ENCODE measurements at regions not wholly inside any gene's neighbourhood (a gene's known extent, or its start where the extent isn't known, plus 50 kb on each side); places are given as distances from the start of the nearest gene placed in this dataset.

- Histone ChIP-seq H3K27ac (ENCODE audit: low read depth, low read length) (peak overlapping the region; percentile 41; the same call in 1 of the 2 replicates), H3K9ac (ENCODE audit: low read length) (no peak overlapping the region), H3K27me3 (ENCODE audit: control insufficient read depth, insufficient read depth, low read length) (no peaks in the 10 kb centered on the region), H3K9me3 (ENCODE audit: control insufficient read depth, insufficient read depth, low read depth, low read length) (no peaks in the 10 kb centered on the region), H3K36me3 (ENCODE audit: control insufficient read depth, insufficient read depth, low read length) (no peaks in the 10 kb centered on the region), H3K4me3 (ENCODE audit: low read depth, low read length) (no peak overlapping the region), H3K4me1 (ENCODE audit: control insufficient read depth, insufficient read depth, low read length) (no peaks in the 10 kb centered on the region)
Observed at GRCh38 chr1:65704318-65704717, 88.4 kb upstream of the PDE4B start.

GRCh38 chr1:65717815-65718454, 74.8 kb upstream of the PDE4B start:
- Histone ChIP-seq H3K9ac (ENCODE audit: low read length) (no peak overlapping the region), H3K27ac (ENCODE audit: low read depth, low read length) (no peak overlapping the region), H3K36me3 (ENCODE audit: control insufficient read depth, insufficient read depth, low read length) (no peaks in the 10 kb centered on the region), H3K9me3 (ENCODE audit: control insufficient read depth, insufficient read depth, low read depth, low read length) (no peaks in the 10 kb centered on the region), H3K4me1 (ENCODE audit: control insufficient read depth, insufficient read depth, low read length) (no peaks in the 10 kb centered on the region), H3K27me3 (ENCODE audit: control insufficient read depth, insufficient read depth, low read length) (no peaks in the 10 kb centered on the region), H3K4me3 (ENCODE audit: low read depth, low read length) (no peak overlapping the region)

- Histone ChIP-seq H3K27ac (ENCODE audit: low read depth, low read length) (no peak overlapping the region), H3K4me1 (ENCODE audit: control insufficient read depth, insufficient read depth, low read length) (no peaks in the 10 kb centered on the region)
Observed at GRCh38 chr1:65719391-65719790, 73.3 kb upstream of the PDE4B start.

DNA sequence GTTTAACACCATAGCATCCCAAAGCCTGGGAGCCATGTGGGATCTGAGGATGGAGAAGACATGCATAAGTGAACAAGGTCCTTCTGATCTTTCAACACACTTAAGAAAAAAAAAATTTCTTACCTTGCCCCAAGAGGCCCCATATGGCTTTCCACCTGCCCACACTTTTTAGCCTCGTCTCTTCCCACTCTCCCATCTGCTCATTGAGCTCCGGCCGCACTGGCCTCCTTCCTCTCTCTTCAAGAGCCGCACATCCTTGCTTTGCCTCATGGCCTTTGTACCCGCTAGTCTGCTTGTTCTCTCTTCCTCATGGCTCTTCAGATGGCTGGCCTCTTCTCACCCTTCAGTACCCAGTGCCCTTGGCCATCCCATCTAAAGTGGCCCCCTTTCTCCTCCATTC, 70.2 kb upstream of the PDE4B start:
- no peaks in the 10 kb centered on the region for H3K4me1 ChIP-seq (ENCODE audit: control insufficient read depth, insufficient read depth, low read length)
- H3K9me3 ChIP-seq (ENCODE audit: control insufficient read depth, insufficient read depth, low read depth, low read length): no peaks in the 10 kb centered on the region
- no peak overlapping the region for H3K4me3 ChIP-seq (ENCODE audit: low read depth, low read length)
- no peak overlapping the region for H3K27ac ChIP-seq (ENCODE audit: low read depth, low read length)
- H3K9ac ChIP-seq (ENCODE audit: low read length): no peak overlapping the region
- no peaks in the 10 kb centered on the region for H3K36me3 ChIP-seq (ENCODE audit: control insufficient read depth, insufficient read depth, low read length)
- H3K27me3 ChIP-seq (ENCODE audit: control insufficient read depth, insufficient read depth, low read length): 0 out of 2 replicates have a peak, but pooled peaks cover 3% of the 10 kb centered on the region

More at GRCh38 chr1:65719391-65719790, 73.3 kb upstream of the PDE4B start:
- Histone ChIP-seq H3K27me3 (ENCODE audit: control insufficient read depth, insufficient read depth, low read length) (0 out of 2 replicates have a peak, but pooled peaks cover 3% of the 10 kb centered on the region), H3K4me3 (ENCODE audit: low read depth, low read length) (no peak overlapping the region), H3K36me3 (ENCODE audit: control insufficient read depth, insufficient read depth, low read length) (no peaks in the 10 kb centered on the region), H3K9me3 (ENCODE audit: control insufficient read depth, insufficient read depth, low read depth, low read length) (no peaks in the 10 kb centered on the region), H3K9ac (ENCODE audit: low read length) (no peak overlapping the region)

DNA sequence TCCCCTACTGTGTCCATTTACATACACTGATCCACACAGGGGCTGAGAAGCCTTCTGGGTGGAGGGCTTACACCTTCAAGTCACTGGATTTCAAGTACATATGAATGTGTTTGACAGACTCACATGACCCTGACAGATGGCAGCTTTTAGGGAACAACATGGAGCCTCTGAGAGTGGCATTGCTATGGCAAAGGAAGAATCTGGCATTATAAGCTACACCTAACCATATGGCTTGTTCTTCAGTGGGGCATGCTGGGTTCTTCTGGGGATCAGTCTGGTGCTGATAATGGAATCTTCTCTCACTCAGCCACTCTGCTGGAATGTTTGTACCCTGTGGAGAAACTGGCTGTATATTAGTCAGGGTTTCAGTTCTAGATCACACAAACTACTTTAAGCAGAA, 68.5 kb upstream of the PDE4B start:
- Histone ChIP-seq H3K27ac (ENCODE audit: low read depth, low read length) (no peak overlapping the region), H3K36me3 (ENCODE audit: control insufficient read depth, insufficient read depth, low read length) (no peaks in the 10 kb centered on the region), H3K4me1 (ENCODE audit: control insufficient read depth, insufficient read depth, low read length) (no peaks in the 10 kb centered on the region), H3K9ac (ENCODE audit: low read length) (no peak overlapping the region), H3K27me3 (ENCODE audit: control insufficient read depth, insufficient read depth, low read length) (0 out of 2 replicates have a peak, but pooled peaks cover 3% of the 10 kb centered on the region), H3K9me3 (ENCODE audit: control insufficient read depth, insufficient read depth, low read depth, low read length) (no peaks in the 10 kb centered on the region), H3K4me3 (ENCODE audit: low read depth, low read length) (no peak overlapping the region)

DNA sequence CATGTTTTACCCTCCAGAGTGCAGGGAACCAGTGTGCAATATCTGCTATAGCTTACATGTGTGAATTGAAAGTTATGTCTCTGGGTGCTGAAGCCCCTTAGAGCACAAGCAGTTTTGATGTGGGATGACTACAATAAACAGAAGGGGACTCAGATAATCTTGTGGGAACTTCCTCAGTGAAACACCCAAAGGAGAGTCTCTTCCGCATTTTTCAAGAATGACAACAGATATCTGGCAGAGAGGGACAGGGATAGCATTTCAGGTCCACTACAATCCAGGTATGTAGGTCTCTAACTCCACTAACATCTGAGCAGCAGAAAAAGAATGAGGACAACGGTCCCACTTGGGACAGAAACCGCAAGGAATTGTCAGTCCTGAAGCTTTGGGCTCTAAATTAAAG, 67.6 kb upstream of the PDE4B start:
- H3K36me3 ChIP-seq (ENCODE audit: control insufficient read depth, insufficient read depth, low read length): no peaks in the 10 kb centered on the region
- H3K27me3 ChIP-seq (ENCODE audit: control insufficient read depth, insufficient read depth, low read length): 0 out of 2 replicates have a peak, but pooled peaks cover 3% of the 10 kb centered on the region
- H3K4me3 ChIP-seq (ENCODE audit: low read depth, low read length): no peak overlapping the region
- H3K9me3 ChIP-seq (ENCODE audit: control insufficient read depth, insufficient read depth, low read depth, low read length): no peaks in the 10 kb centered on the region
- no peak overlapping the region for H3K27ac ChIP-seq (ENCODE audit: low read depth, low read length)
- no peak overlapping the region for H3K9ac ChIP-seq (ENCODE audit: low read length)
- H3K4me1 ChIP-seq (ENCODE audit: control insufficient read depth, insufficient read depth, low read length): no peaks in the 10 kb centered on the region

DNA sequence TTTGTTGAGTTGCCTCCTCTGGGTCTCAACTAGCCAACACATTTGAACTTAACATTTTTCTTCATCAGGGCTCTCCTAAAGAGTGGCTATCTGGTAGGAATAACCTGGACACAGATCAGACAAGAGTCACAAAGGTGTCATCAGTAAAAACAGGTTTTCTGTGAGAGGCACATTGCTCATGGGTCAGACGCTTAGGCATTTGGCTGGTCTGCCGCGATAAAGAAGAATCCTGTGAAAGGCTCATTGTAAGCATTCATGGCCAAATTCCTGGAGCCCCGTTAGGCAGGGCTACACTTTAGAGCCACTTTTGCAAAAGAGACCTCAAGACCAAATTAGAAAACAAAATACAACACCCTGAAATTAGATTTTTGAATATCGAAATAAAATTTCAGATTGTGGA, 64.2 kb upstream of the PDE4B start:
- no peaks in the 10 kb centered on the region for H3K36me3 ChIP-seq (ENCODE audit: control insufficient read depth, insufficient read depth, low read length)
- no peaks in the 10 kb centered on the region for H3K9me3 ChIP-seq (ENCODE audit: control insufficient read depth, insufficient read depth, low read depth, low read length)
- H3K27ac ChIP-seq (ENCODE audit: low read depth, low read length): no peak overlapping the region
- H3K4me1 ChIP-seq (ENCODE audit: control insufficient read depth, insufficient read depth, low read length): no peaks in the 10 kb centered on the region
- no peak overlapping the region for H3K4me3 ChIP-seq (ENCODE audit: low read depth, low read length)
- H3K9ac ChIP-seq (ENCODE audit: low read length): no peak overlapping the region
- H3K27me3 ChIP-seq (ENCODE audit: control insufficient read depth, insufficient read depth, low read length): 0 out of 2 replicates have a peak, but pooled peaks cover 3% of the 10 kb centered on the region

DNA sequence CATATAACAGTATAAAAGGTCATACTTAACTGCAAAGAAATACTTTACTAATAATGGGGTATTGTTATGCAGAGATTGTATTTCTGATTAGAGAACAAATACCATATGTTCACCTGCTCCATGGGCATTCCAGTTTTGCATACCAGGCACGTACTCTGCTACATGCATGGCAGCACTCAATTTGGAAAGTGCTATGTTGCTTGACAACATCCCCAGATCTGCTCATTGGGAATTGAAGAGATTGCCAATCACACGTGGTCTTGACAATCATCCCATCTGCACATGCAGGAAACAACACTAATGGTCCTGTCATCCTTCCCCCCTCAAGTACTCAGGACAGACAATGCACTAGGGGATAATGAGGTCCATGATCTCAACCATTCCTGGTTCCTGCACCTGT, 63.4 kb upstream of the PDE4B start:
- Histone ChIP-seq H3K4me1 (ENCODE audit: control insufficient read depth, insufficient read depth, low read length) (no peaks in the 10 kb centered on the region), H3K27me3 (ENCODE audit: control insufficient read depth, insufficient read depth, low read length) (no peaks in the 10 kb centered on the region), H3K27ac (ENCODE audit: low read depth, low read length) (no peak overlapping the region), H3K4me3 (ENCODE audit: low read depth, low read length) (no peak overlapping the region), H3K9me3 (ENCODE audit: control insufficient read depth, insufficient read depth, low read depth, low read length) (no peaks in the 10 kb centered on the region), H3K9ac (ENCODE audit: low read length) (no peak overlapping the region), H3K36me3 (ENCODE audit: control insufficient read depth, insufficient read depth, low read length) (no peaks in the 10 kb centered on the region)

DNA sequence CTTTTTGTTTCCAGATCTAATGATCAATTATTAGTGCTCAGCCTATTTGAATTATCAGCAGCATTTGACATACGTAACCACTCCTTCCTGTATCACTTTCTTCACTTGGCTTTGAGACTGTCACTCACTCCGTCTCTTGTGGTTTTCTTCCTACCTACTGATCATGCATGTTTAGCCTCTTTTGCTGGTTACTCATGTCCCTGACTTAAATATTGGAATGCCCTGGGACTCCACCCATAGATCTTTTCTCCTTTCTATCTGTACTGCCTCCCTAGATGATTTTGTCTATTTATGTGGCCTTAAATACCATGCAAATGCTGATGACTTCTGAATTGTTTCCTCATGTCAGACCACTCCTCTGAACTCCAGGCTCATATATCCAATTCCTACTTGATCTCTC, 57.7 kb upstream of the PDE4B start:
- no peaks in the 10 kb centered on the region for H3K27me3 ChIP-seq (ENCODE audit: control insufficient read depth, insufficient read depth, low read length)
- no peaks in the 10 kb centered on the region for H3K4me1 ChIP-seq (ENCODE audit: control insufficient read depth, insufficient read depth, low read length)
- H3K9me3 ChIP-seq (ENCODE audit: control insufficient read depth, insufficient read depth, low read depth, low read length): no peaks in the 10 kb centered on the region
- no peak overlapping the region for H3K9ac ChIP-seq (ENCODE audit: low read length)
- H3K27ac ChIP-seq (ENCODE audit: low read depth, low read length): no peak overlapping the region
- no peaks in the 10 kb centered on the region for H3K36me3 ChIP-seq (ENCODE audit: control insufficient read depth, insufficient read depth, low read length)
- no peak overlapping the region for H3K4me3 ChIP-seq (ENCODE audit: low read depth, low read length)

DNA sequence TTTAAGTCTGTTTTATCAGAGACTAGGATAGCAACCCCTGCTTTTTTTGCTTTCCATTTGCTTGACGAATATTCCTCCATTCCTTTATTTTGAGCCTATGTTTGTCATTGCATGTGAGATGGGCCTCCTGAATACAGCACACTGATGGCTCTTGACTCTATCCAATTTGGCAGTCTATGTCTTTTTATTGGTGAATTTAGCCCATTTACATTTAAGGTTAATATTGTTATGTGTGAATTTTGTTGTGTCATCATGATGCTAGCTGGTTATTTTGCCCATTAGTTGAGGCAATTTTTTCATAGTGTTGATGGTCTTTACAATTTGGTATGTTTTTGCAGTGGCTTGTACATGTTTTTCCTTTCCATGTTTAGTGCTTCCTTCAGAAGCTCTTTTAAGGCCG, 50.7 kb upstream of the PDE4B start:
- Histone ChIP-seq H3K36me3 (ENCODE audit: control insufficient read depth, insufficient read depth, low read length) (no peaks in the 10 kb centered on the region), H3K27ac (ENCODE audit: low read depth, low read length) (no peak overlapping the region), H3K9ac (ENCODE audit: low read length) (no peak overlapping the region), H3K27me3 (ENCODE audit: control insufficient read depth, insufficient read depth, low read length) (no peaks in the 10 kb centered on the region), H3K4me3 (ENCODE audit: low read depth, low read length) (no peak overlapping the region), H3K4me1 (ENCODE audit: control insufficient read depth, insufficient read depth, low read length) (no peaks in the 10 kb centered on the region), H3K9me3 (ENCODE audit: control insufficient read depth, insufficient read depth, low read depth, low read length) (peaks cover 31% of the 10 kb centered on the region)
